ENCODE measurements at regions not wholly inside any gene's neighbourhood (a gene's known extent, or its start where the extent isn't known, plus 50 kb on each side); places are given as distances from the start of the nearest gene placed in this dataset.

DNA sequence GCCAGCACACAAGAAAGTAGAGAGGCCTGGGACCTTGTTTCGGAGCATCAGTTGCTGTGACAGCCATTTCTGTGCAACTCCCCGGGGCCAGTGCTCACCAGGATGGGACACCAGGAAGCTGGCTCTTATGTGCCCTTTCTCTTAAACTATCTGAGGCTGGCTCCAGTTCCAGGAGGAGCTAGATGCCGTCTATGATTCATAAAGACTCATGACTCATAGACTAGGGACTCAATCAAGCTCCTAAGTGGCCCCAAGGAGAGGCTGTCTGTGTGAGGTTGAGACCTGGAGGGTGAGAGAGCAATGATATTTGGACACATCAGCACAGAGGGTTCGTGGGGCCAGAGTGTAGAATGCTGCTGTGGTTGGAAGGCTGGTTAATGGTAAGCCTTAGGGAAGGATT, 580.1 kb downstream of the CCSER2 start:
- TF ChIP-seq EP300 (IDR thresholded peaks at IDR 0.05; ENCODE audit: low read depth) (no peak), POLR2A (IDR thresholded peaks at IDR 0.05) (no peak)

All from transverse colon (tissue), 1 donor.